ENCODE measurements at regions not wholly inside any gene's neighbourhood (a gene's known extent, or its start where the extent isn't known, plus 50 kb on each side); places are given as distances from the start of the nearest gene placed in this dataset.

- TF ChIP-seq CTCF (IDR thresholded peaks at IDR 0.05) (no peak), POLR2AphosphoS5 (IDR thresholded peaks at IDR 0.05) (no peak), POLR2A (IDR thresholded peaks at IDR 0.05) (no peak)
These were observed 177.3 kb upstream of the GORAB start for GRCh38 chr1:170354690-170355089.
